ENCODE measurements at regions not wholly inside any gene's neighbourhood (a gene's known extent, or its start where the extent isn't known, plus 50 kb on each side); places are given as distances from the start of the nearest gene placed in this dataset.

DNA sequence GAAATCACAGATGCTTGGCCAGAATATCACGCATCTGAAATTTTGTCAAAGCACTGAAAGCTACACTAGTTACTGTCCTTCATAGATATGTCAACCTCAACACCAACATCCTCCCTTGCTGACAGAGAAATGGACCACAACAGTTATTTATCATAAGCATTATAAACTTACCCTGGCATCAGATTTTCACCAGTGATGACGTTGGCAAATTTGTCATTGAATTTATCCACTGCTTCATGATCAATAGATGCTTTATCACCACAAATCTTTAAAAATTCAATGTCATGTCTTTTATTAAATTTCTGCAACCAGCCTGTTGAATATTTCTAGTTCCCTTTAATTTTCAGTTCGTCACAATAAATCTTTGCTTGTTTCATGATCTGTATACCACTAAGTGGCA, 205.7 kb downstream of the GJA1 start:
- TF ChIP-seq FOXP2 (optimal IDR thresholded peaks at IDR 0.05; ENCODE audit: borderline replicate concordance, extremely low read depth, extremely low read length, insufficient read depth) (no peak), POLR2AphosphoS5 (IDR thresholded peaks at IDR 0.05; ENCODE audit: low read depth, low read length) (no peak)

All from PFSK-1 (cell line).